ENCODE measurements at regions not wholly inside any gene's neighbourhood (a gene's known extent, or its start where the extent isn't known, plus 50 kb on each side); places are given as distances from the start of the nearest gene placed in this dataset.

DNA sequence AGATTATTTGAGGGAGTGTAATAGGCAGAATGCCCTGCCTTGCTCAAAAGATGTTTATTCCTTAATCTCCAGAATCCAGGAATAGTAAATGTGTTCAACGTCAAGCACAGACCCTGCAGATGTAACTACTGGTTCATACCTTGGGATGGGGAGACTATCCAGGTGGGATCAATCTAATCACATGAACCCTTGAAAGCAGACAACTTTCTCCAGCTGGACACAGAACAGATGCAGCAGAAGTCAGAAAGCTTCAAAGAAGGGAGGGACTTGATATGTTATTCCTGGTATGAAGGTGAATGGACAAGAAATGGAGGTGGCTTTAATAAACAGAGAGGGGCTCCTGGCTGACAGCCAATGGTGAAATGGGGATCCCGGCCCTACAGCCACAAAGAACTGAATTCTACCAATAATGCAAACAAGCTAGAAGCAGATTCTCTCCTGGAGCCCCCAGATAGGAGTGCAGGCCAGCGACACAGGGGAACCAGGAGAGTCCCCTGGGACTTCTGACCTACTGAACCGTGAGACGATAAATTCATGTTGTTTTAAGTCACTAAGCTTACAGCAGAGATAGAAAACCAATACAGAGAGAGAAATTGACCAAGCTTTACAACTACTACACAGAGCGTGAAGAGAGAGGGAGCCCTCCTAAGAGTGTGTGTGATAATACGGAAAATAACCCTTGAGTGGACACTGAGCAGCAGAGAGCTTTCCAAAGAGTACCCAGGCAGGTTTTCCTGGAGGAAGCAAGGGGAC is 133.5 kb upstream of the TMEM132C start:
- Histone ChIP-seq H3F3A (ENCODE audit: low read length, unreplicated experiment) (no peaks in the 10 kb centered on the region), H3K27ac (ENCODE audit: low read length) (no peak overlapping the region), H4K20me1 (ENCODE audit: low read length) (no peaks in the 10 kb centered on the region), H3K4me2 (ENCODE audit: low read length) (no peak overlapping the region), H3K27me3 (ENCODE audit: low read length) (peaks cover 65% of the 10 kb centered on the region), H3K79me2 (ENCODE audit: low read length) (no peaks in the 10 kb centered on the region), H3K4me1 (ENCODE audit: insufficient read depth, low read length) (peaks cover 8% of the 10 kb centered on the region), H3K9me3 (ENCODE audit: low read length) (no peaks in the 10 kb centered on the region), H3K4me3 (ENCODE audit: low read length) (no peak overlapping the region), H3K36me3 (ENCODE audit: low read depth, low read length) (no peaks in the 10 kb centered on the region), H3K9ac (ENCODE audit: low read length) (no peak overlapping the region), H2AFZ (ENCODE audit: low read length) (no peak overlapping the region), H3K9me2 (replicated peaks; ENCODE audit: low read length) (no peaks in the 10 kb centered on the region)
- intact Hi-C loops (cut with micrococcal nuclease) = no loop called here
- CTCF ChIA-PET = no interaction called here
- POLR2A ChIA-PET (ENCODE audit: unreplicated experiment) = no interaction called here
- ATAC-seq (no peak), DNase-seq (no peak)
- BruUV-seq (replicated peaks) = no TSS peak
- TF ChIP-seq, protein P1, sequence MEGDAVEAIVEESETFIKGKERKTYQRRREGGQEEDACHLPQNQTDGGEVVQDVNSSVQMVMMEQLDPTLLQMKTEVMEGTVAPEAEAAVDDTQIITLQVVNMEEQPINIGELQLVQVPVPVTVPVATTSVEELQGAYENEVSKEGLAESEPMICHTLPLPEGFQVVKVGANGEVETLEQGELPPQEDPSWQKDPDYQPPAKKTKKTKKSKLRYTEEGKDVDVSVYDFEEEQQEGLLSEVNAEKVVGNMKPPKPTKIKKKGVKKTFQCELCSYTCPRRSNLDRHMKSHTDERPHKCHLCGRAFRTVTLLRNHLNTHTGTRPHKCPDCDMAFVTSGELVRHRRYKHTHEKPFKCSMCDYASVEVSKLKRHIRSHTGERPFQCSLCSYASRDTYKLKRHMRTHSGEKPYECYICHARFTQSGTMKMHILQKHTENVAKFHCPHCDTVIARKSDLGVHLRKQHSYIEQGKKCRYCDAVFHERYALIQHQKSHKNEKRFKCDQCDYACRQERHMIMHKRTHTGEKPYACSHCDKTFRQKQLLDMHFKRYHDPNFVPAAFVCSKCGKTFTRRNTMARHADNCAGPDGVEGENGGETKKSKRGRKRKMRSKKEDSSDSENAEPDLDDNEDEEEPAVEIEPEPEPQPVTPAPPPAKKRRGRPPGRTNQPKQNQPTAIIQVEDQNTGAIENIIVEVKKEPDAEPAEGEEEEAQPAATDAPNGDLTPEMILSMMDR (conservative IDR thresholded peaks at IDR 0.05; ENCODE audit: low read depth, low read length) = no peak
- no peak for TF ChIP-seq EZH2phosphoT487 (IDR thresholded peaks at IDR 0.05; ENCODE audit: borderline replicate concordance, low read length)
- TF ChIP-seq EZH2 (IDR thresholded peaks at IDR 0.05; ENCODE audit: low read length, unreplicated experiment) = no peak

- no TSS peak for BruUV-seq (replicated peaks)
- POLR2A ChIA-PET (ENCODE audit: unreplicated experiment) = no interaction called here
These were observed 129.8 kb upstream of the TMEM132C start for GRCh38 chr12:128137140-128137539.

GRCh38 chr12:128138125-128138524 is 128.8 kb upstream of the TMEM132C start:
- Histone ChIP-seq H2AFZ (ENCODE audit: low read length) (no peak overlapping the region), H3K4me3 (ENCODE audit: low read length) (peak overlapping the region; percentile 13; the same call in 1 of the 2 replicates), H3K4me1 (ENCODE audit: insufficient read depth, low read length) (peaks cover 15% of the 10 kb centered on the region), H3K9me2 (replicated peaks; ENCODE audit: low read length) (no peaks in the 10 kb centered on the region), H3K27me3 (ENCODE audit: low read length) (peaks cover 29% of the 10 kb centered on the region), H3K9ac (ENCODE audit: low read length) (no peak overlapping the region), H3K9me3 (ENCODE audit: low read length) (no peaks in the 10 kb centered on the region), H3K79me2 (ENCODE audit: low read length) (no peaks in the 10 kb centered on the region), H4K20me1 (ENCODE audit: low read length) (no peaks in the 10 kb centered on the region), H3K27ac (ENCODE audit: low read length) (peak overlapping the region; percentile 47), H3K4me2 (ENCODE audit: low read length) (peak overlapping the region; percentile 56), H3F3A (ENCODE audit: low read length, unreplicated experiment) (no peaks in the 10 kb centered on the region), H3K36me3 (ENCODE audit: low read depth, low read length) (no peaks in the 10 kb centered on the region)
- no peak for TF ChIP-seq EZH2phosphoT487 (IDR thresholded peaks at IDR 0.05; ENCODE audit: borderline replicate concordance, low read length)
- no peak for TF ChIP-seq EZH2 (IDR thresholded peaks at IDR 0.05; ENCODE audit: low read length, unreplicated experiment)
- TF ChIP-seq, protein P1 (conservative IDR thresholded peaks at IDR 0.05; ENCODE audit: low read depth, low read length) = no peak
- intact Hi-C loops (cut with micrococcal nuclease) = no loop called here
- ATAC-seq = no peak
- ChIA-PET POLR2A (ENCODE audit: unreplicated experiment) (no interaction called here), CTCF (no interaction called here)
- no TSS peak for BruUV-seq (replicated peaks)
- DNase-seq = peak; percentile 76

More at GRCh38 chr12:128137140-128137539, 129.8 kb upstream of the TMEM132C start:
- Histone ChIP-seq H3K4me3 (ENCODE audit: low read length) (no peak overlapping the region), H3K9me3 (ENCODE audit: low read length) (no peaks in the 10 kb centered on the region), H3K36me3 (ENCODE audit: low read depth, low read length) (no peaks in the 10 kb centered on the region), H3K4me1 (ENCODE audit: insufficient read depth, low read length) (peaks cover 15% of the 10 kb centered on the region), H2AFZ (ENCODE audit: low read length) (no peak overlapping the region), H3K27me3 (ENCODE audit: low read length) (peaks cover 38% of the 10 kb centered on the region), H3K9me2 (replicated peaks; ENCODE audit: low read length) (no peaks in the 10 kb centered on the region), H3K4me2 (ENCODE audit: low read length) (no peak overlapping the region), H3K79me2 (ENCODE audit: low read length) (no peaks in the 10 kb centered on the region), H3K27ac (ENCODE audit: low read length) (no peak overlapping the region), H3F3A (ENCODE audit: low read length, unreplicated experiment) (no peaks in the 10 kb centered on the region), H3K9ac (ENCODE audit: low read length) (no peak overlapping the region), H4K20me1 (ENCODE audit: low read length) (no peaks in the 10 kb centered on the region)
- TF ChIP-seq EZH2 (IDR thresholded peaks at IDR 0.05; ENCODE audit: low read length, unreplicated experiment) (no peak), EZH2phosphoT487 (IDR thresholded peaks at IDR 0.05; ENCODE audit: borderline replicate concordance, low read length) (no peak)
- TF ChIP-seq, protein P1 (conservative IDR thresholded peaks at IDR 0.05; ENCODE audit: low read depth, low read length) = no peak
- ATAC-seq = no peak
- CTCF ChIA-PET = no interaction called here
- DNase-seq = peak; percentile 9
- intact Hi-C loops (cut with micrococcal nuclease) = no loop called here

Measured in PC-3 (cell line).